Dedifferentiated amniotic fluid mesenchymal stem cell (primary cell): ENCODE measurements at regions not wholly inside any gene's neighbourhood (a gene's known extent, or its start where the extent isn't known, plus 50 kb on each side); places are given as distances from the start of the nearest gene placed in this dataset.
"Not testable (repeated sequence)": the region's sequence is repeated elsewhere in the genome, so short reads cannot be mapped to it uniquely, and the experiment has no call there.

ENCODE experiments used
- DNase-seq: peaks from one replicate; pipeline ENCODE4 v3.0.0-alpha.2; 2016; ENCODE audit errors: extremely low spot score

DNA sequence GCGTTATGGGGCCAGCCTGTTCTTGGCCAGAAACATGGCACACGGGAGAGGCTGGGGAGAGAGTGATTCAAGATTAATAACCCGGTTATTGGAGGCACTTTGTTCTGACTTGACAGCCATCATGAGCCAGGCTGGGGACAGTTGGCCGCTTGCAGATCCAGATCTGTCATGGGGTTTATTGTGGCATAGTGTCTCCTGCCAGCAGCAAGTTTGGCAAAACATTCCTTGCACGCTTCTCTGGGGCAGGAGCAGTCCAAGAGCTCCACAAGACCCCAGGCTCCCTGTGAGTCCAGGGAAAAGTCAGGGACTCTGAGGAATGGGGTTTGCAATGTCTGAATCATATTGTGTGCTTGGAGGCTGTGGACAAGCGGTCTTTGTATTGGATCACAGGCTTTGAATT lies 270.4 kb downstream of the MIAT start:
- DNase-seq, result no peak

DNA sequence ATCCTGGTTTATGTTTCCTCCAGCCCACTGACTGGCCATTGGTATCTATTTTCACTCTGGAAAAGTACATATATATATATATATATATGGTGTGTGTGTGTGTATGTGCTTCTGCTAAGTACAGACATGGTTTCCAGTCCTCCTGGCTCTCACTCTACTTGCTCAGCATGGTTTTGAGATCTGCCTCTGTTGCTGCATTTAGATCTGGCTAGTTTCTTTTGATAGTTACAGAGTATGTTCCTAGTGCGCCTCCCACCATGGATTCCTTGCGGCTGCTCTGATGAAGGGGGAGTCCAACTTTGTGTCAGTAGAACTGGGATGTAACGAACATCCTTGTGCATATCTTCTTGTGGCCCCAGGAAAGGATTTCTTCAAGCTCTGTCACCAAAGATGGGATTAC lies 274.1 kb downstream of the MIAT start:
- DNase-seq, result no peak

DNA sequence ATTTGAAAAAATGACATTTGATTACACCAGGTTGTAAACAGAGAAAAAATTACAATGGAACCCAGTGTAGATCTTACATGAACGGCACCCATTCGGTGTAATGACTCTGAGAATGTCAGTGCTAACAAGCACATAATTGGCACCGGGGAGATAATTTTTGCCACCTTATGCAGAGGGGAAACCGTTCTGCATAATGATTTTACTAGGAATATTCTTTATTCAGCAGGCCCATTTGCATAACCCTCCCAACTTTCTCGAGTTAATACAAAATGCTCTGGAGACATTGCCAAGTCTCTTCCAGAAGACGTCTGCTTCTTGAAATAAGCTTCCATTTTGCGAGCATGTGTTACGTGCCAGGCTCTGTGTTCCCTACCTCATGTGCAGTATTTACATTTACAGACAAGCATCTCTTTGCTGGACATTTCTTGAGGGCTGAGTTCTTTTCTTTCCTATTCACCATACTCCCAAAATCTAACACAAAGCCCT lies 275.8 kb downstream of the MIAT start:
- no peak for DNase-seq

DNA sequence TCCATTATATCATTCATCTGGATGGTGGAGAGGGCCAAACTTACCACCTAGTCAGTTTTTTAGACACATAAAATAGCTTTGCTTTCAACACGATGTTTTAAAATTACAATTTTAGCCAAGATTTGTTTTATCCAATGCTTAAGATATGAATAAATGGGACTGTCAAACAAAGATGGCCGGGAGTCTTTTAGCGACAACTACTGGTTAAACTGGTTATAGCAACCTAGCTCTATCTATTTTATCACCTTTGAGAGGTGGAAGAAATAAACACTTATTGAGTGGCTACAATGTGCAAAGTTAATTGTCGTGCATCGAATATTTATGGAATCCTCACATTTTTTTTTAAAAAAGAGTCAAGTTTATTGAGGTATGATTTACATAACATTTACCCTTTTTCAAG lies 279.8 kb downstream of the MIAT start:
- no peak for DNase-seq

DNA sequence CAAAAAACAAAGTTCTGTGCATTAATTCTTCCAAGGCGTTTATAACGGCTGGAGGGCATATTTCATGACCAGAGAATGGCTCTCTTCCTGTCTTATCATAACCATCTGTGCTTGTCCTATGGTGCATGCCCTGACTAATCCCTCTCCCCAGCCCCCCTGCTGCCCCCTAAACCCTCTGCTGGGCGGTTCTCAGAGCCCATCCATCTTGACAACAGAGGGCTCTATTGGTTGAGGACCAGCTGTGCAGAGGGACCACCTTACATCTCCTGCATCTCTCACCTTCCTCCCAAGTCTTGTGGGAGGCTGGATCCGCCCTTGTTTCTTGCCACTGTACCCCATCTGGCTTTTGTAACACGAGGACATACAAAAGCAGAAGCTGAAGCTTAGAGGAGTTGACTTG lies 282.1 kb downstream of the MIAT start:
- no peak for DNase-seq

DNA sequence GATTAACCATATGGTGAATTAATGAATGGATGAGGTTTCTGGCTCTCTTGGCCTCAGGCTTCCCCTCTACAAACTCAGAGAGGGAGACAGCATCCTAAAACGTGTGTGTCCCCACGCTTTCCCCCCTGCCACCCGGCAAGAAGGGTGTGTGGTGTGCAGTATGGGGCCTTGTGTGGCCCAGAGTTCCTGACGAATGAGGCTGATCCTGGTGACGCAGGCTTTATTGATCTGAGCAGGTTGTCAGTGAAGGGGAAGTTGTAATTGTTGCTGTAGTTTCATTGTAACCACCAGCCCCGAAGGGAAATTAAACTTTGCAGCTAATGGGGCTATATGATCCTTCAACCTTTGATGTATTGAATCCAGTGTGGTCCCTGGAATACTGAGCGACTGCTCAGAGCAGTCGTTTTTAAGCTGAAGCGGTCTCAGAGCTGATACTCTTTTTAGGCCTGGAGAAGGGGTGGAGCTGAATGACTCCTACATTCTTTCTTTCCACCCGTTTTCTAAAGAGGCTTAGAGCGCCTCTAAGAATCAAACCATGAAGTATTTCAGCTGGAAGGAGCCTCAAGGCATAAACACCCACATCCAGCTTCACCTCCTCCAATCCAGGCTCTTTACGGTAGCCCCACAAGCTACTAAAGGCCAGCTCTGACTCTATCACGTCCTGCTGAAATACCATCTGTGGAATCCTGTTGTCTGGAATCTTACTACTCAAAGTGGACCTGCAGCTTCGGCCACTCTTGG lies 284.7 kb downstream of the MIAT start:
- peak; percentile 82 for DNase-seq

DNA sequence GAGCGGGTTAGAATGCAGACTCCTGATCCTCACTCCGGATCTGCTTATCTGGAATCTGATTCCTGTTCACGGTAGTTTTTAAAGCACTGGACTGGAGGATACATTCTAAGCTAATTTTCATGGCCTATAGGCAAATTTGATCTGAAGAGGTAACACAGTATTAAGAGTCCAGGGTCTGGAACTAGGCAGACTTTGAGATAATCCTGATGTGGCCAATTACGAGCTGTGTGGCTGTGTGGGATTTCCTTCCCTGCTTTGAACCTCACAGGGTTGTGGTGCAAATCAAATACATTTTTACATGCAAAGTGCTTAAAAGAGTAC lies 285.2 kb downstream of the MIAT start:
- no peak for DNase-seq

DNA sequence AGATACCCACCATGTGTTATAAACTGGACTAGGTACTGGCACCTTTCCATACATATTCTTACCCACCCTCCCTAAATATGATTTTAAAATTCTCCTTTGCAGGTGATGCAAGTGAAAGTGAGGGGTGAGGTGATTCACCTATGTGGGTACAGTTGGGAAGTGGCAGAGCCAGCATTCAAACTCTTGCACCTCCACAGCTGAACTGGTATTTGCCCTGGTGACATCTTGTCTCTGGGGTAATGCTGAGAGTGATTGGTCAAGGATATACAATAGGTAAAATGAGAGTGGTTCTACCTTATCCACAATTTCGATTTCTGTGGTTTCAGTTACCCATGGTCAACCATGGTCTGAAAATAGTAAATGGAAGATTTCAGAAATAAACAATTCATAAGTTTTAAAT lies 288.2 kb downstream of the MIAT start:
- DNase-seq, result no peak

DNA sequence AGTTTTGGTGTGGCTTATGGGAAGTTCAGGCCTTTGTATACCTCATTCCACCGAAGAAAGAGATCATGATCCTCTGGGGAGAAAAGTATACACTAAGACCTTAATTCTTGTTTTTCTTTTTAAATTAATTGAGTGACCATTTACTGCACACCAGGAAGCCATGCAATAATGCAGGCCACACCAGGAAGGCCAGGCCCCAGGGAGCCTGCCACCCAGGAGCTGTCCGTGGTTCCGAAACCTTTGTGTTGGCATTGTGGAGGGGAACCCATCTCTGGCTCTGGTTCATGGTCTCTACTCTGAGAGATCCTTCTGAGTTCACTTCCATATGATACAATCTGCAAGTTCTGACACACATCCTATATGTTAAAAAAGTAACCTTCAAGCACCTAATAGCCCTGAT lies 291.8 kb downstream of the MIAT start:
- no peak for DNase-seq

DNA sequence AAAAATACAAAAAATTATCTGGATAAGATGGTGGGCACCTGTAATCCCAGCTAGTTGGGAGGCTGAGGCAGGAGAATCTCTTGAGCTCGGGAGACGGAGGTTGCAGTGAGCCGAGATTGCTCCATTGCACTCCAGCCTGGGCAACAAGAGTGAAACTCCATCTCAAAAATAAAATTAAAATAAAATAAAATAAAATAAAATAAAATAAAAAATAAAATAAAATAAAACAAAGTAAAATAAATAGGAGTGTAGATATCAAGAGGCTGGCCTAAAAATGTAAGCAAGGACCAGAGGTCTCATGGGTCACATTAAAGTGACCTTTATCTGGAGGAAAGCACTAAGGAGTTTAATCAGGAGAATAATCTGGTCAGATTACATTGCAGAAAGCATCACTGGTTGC lies 293.8 kb downstream of the MIAT start:
- not testable (repeated sequence) for DNase-seq

DNA sequence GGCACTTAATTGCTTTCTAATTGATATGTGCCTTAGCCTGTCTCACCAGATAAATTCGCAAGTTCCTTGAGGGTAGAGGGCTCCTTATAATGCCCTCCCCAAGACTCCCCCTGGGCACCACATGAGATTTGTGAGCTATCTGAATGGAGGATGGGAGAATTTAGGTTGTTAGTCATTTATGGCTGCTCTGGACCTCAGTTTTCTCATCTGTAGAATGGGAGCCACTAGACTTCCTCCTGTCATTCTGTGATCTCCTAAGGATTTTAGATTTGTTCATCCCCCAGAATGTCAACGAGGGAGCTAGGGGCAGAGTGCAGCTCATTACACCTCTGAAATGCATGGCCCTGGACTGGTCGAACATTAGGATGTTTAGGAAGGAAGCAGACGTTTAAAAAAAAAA lies 294.6 kb downstream of the MIAT start:
- DNase-seq, result no peak

DNA sequence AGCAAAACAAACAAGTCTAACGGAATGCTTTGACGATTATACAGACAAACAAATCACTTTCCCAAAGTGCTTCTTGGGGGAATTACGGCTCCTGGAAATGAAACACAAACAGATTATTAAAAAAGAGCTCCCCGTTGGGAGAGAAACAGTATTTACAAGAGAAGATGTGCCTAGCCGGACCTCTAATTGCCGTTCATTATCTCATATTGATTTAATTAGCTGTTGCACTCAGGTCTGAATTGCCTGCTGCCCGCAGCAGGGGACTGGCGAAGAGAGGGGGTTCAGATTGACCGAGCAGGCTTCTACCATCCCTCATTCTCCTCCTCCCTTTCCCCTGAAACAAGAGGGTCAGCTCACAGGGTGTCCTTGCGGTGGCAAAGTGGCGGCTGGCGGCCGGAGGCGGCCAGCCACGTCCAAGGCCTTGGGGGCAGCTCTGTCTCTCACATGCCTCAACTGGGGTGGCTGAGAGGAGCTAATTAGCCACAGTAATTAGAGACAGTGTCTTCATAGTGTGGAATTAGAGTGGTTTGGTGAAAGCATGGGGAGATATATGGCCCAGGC lies 295.1 kb downstream of the MIAT start:
- no peak for DNase-seq

DNA sequence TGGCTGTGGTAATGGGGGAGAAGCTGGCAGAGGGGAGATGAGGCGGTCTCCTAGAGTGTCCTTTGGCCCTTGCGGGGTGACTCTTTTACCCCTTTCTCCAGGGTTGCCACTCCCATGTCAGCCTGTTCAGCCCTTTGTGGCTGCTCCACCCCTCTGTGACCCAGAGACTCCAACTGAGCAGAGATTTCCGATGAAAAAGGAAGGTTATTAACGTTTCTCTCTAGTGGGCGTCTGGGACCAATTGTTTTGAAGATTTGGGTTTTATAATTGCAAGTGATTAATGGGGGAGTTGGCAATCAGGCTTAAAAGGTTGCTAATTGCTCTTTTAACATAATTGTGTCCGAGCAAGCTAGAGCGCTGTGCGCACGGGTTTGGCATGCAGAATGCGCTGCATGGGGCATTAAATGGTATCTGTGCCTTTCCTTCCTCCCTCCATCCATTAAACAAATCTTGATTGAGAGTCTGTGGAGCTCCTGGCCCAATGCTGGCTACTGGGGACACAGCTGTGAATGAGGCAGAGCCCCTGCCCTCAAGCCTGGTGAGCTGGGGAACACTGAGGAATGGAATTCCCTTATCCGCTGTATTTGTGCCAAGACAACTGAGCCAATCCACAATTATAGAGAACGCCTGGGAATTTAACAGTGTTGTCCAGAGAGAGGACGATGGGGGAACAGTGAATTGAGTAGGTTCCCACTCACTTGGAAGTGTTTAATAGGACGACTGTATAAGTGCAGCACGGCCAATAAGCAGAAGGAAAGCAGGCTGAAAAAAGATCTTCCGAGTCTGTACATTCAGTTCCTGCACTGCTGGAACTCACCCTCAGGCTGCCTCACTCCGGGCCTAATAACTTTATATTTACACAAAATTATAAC lies 295.9 kb downstream of the MIAT start:
- no peak for DNase-seq

DNA sequence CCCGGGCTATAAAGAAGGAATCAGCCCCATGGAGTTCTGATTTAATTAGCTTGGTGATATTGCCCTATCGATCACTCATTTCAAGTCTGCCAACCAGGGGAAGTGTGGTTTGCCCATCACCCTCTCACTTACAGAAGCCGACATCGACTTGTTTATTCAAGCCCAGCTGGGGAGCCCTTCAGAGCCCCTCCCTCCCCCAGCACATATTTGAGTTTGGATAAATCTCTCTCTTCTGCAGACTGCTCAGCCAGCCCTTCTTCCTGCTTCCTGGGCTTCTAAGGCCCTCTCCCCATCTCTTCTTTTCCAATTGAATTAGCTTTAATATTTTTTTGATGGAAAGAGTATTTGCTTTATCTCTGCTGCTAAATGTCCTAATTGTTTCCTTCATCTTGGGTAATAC lies 299.0 kb downstream of the MIAT start:
- DNase-seq, result no peak

DNA sequence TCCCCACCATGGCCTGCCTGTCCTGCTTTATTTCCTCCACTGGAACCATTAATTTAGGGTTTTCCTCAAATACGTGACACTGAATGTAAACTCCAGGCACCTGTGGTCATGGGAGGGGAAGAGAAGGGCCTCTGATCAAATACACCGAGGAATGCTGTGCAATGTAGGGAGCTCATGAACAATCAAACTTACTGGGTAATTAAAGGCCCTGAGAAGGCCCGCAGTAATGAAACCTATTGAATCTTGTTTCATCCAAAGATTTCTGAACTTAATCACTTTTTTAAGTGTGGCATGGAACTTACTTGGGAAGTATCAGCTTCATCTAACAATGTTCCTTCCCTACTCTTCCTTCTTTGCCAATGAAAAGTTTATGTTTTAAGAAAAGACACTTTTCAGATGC lies 299.8 kb downstream of the MIAT start:
- no peak for DNase-seq

DNA sequence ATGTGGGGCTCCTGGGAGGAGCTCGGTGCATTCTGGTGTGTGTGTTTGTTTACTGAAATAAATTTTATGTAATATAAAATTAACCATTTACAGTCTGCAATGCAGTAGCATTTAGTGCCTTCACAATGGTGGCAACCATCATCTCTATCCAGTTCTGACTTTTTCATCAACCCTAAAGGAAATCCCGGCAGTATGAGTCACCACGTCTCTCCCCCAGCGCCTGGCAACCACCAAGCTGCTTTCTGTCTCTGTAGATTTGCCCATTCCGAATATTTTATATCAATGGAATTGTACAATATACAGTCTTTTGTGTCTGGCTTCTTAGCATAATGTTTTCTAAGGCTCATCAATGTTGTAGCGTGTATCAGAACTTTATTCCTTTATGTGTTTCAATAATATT lies 300.5 kb downstream of the MIAT start:
- DNase-seq, result no peak

DNA sequence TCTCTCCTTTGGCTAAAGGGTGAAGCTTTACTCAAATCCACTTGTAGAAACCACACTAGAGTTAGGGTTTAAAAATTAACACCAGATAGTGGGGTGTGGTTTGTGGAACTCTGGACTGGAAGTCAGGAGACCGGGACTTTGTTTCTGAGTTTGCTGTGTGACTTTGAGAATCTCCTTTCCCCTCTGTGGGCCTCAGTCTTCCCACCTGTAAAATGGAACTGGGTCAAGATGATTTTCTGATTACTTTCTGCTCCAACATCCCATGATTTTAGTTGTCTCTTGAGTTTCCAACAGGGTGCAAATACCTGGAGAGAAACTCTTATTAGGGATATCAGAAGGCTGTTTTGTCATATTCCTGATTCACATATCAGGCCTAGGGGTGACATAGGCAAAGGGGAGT lies 301.0 kb downstream of the MIAT start:
- DNase-seq, result no peak

DNA sequence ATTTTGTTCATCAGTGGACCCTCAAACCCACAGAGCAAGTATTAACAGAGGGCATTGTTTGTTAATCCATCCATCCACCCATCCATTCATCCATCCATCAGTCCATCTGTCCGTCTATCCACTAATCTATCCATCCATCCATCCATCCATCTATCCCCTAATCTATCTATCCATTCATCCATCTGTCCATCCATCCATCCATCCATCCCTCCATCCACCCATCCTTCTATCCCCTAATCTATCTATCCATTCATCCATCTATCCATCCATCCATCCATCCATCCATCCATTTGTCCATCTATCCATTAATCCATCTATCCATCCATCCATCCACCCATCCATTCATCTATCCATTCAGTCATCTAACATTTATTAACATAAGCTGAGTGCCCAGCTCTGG lies 307.3 kb downstream of the MIAT start:
- no peak for DNase-seq

DNA sequence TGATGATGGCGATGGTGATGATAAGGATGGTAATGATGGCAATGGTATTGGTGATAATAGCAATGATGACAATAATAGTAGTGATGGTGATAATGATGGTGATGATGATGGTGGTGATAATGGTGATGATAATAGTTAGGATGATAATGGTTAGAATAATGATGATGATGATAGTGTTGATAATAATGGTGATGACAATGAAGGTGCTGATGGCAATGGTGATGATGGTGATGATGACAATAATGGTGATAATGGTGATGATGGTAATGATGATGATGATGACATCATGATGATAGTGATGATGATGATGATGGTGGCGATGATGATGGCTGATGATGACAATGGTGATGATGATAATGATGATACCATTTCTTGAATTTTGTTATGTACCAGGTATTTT lies 309.9 kb downstream of the MIAT start:
- DNase-seq, result no peak

DNA sequence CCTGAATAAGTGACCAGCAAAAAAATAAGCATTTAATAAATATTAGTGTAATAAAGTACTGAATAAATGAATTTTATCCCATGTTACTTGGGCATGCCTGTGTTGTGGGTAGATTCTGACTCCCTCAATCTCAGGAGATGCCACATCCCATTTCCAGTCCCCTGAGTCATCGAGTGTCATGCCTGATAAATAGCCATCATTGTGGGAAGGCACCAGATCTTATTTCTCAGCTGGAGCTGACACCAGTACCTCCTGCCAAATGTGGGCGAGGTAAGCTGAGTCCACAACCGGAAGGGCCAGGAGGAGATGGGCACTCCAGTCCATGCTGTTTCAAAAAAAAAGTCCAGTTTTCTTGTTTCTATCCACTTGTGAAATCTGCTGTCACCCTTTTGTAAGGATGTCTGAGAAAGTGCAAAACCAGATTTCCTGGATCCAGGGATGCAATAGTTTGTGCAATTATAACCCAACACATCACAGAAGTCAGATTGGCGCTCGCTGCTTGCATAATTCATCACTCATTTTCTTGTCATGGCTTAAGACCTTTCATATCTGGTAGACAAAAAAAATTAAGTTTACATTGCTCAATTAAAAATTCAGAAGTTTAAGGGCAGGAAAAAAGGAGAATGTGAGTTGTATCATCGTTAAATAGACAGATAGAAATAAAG lies 311.6 kb downstream of the MIAT start:
- no peak for DNase-seq

DNA sequence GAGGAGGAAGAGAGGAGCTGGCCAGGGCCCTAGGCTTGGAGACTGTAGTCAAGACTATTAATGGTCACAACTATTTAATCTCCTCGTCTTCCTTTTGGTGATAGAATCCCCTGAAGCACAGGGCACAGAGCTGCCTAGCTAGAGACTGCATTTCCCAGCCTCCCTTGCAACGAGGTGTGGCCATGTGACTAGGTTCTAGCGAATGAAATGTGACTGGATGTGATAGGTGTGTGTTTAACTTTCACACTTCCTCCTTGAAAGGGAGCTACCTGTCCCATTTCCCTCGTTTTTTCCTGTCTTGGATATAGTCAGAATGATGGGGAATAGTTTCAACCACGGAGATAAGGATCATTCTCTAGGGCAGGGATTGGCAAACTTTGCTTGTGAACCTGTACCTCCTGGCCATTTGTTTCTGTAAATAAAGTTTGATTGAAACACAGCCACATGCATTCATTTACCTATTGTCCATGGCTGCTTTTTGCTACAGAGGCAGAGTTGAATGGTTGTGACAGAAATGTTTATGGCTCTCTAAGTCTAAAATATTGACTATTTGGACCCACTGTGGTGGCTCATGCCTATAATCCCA lies 313.5 kb downstream of the MIAT start:
- no peak for DNase-seq

DNA sequence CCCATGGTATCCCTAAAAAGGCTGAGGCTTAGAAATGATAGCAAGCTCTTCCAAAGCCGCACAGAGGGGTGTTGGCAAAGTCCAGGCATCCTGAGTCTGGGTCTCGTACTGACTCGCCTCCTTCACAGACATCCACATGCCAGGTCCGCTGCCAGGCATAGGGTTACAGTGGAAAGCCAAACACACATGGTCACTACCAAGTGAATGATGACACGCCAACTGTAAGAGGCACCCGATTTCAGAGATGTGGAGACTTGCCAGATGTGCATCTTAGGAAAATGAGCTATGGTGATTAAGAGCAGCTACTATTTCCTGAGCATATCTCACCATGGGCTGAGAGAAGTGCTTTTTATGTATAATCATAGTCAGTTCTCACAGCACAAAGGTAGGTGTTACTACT lies 314.9 kb downstream of the MIAT start:
- DNase-seq, result no peak
